ENCODE measurements at regions not wholly inside any gene's neighbourhood (a gene's known extent, or its start where the extent isn't known, plus 50 kb on each side); places are given as distances from the start of the nearest gene placed in this dataset.
"Not testable (repeated sequence)": the region's sequence is repeated elsewhere in the genome, so short reads cannot be mapped to it uniquely, and the experiment has no call there.

GRCh38 chr15:31433091-31433490, 106.5 kb downstream of the KLF13 start:
- no peak for DNase-seq

GRCh38 chr15:31433574-31433973, 106.9 kb downstream of the KLF13 start:
- DNase-seq: no peak

- DNase-seq: no peak
These were observed 107.6 kb downstream of the KLF13 start for GRCh38 chr15:31434275-31434587.

- no peak for DNase-seq
These were observed 108.1 kb downstream of the KLF13 start for GRCh38 chr15:31434588-31435260.

GRCh38 chr15:31435261-31435911, 108.8 kb downstream of the KLF13 start:
- DNase-seq: peak in 11 of 14 donors; percentile 14 to 72 (median 52)

GRCh38 chr15:31435912-31436628, 109.4 kb downstream of the KLF13 start:
- DNase-seq: no peak

- DNase-seq: no peak
These were observed 111.1 kb downstream of the KLF13 start for GRCh38 chr15:31437686-31438085.

- DNase-seq: no peak
These were observed 112.1 kb downstream of the KLF13 start for GRCh38 chr15:31438601-31439265.

- no peak for DNase-seq
These were observed 112.7 kb downstream of the KLF13 start for GRCh38 chr15:31439328-31439727.

GRCh38 chr15:31440216-31440615, 113.6 kb downstream of the KLF13 start:
- not testable (repeated sequence) for DNase-seq

GRCh38 chr15:31440754-31441311, 114.2 kb downstream of the KLF13 start:
- peak in 9 of 14 donors; percentile 18 to 43 (median 35) for DNase-seq

- no peak for DNase-seq
These were observed 115.6 kb downstream of the KLF13 start for GRCh38 chr15:31442226-31442625.

GRCh38 chr15:31442699-31443111, 116.1 kb downstream of the KLF13 start:
- no peak for DNase-seq

GRCh38 chr15:31444844-31445243, 118.2 kb downstream of the KLF13 start:
- no peak for DNase-seq

- no peak for DNase-seq
These were observed 119.9 kb downstream of the KLF13 start for GRCh38 chr15:31446546-31446945.

- no peak for DNase-seq
These were observed 121.4 kb downstream of the KLF13 start for GRCh38 chr15:31447931-31448634.

- no peak for DNase-seq
These were observed 122.0 kb downstream of the KLF13 start for GRCh38 chr15:31448635-31448979.

- no peak for DNase-seq
These were observed 126.2 kb downstream of the KLF13 start for GRCh38 chr15:31452595-31453557.

GRCh38 chr15:31453558-31454318, 127.1 kb downstream of the KLF13 start:
- DNase-seq: no peak

GRCh38 chr15:31455499-31455898, 128.9 kb downstream of the KLF13 start:
- no peak for DNase-seq

Measured in C1 segment of cervical spinal cord (tissue), 14 donors.